Left renal cortex interstitium (tissue), 4 donors: ENCODE measurements at regions not wholly inside any gene's neighbourhood (a gene's known extent, or its start where the extent isn't known, plus 50 kb on each side); places are given as distances from the start of the nearest gene placed in this dataset.

Experiments
- DNase-seq, 4 donors: peaks; one replicate each; pipeline ENCODE4 v3.0.0-alpha.2; 2013; ENCODE audit warnings: low read depth in 4 of 4, low spot score in 2 of 4, missing footprints in 1 of 4

- DNase-seq, result no peak
Measured at GRCh38 chr11:15716550-15716949, 601.8 kb downstream of the INSC start.

GRCh38 chr11:15720460-15720859 lies 605.7 kb downstream of the INSC start:
- no peak for DNase-seq

- no peak for DNase-seq
Measured at GRCh38 chr11:15723966-15724365, 609.2 kb downstream of the INSC start.

- no peak for DNase-seq
Measured at GRCh38 chr11:15724601-15725000, 609.9 kb downstream of the INSC start.

- no peak for DNase-seq
Measured at GRCh38 chr11:15725246-15725645, 610.5 kb downstream of the INSC start.

GRCh38 chr11:15726221-15726746 lies 611.6 kb downstream of the INSC start:
- DNase-seq, result no peak

- DNase-seq, result no peak
Measured at GRCh38 chr11:15726893-15727519, 612.3 kb downstream of the INSC start.

GRCh38 chr11:15727520-15727914 lies 612.8 kb downstream of the INSC start:
- DNase-seq, result no peak

- no peak for DNase-seq
Measured at GRCh38 chr11:15728207-15728606, 613.5 kb downstream of the INSC start.

GRCh38 chr11:15730263-15730994 lies 615.7 kb downstream of the INSC start:
- DNase-seq, result no peak

GRCh38 chr11:15730995-15731385 lies 616.3 kb downstream of the INSC start:
- no peak for DNase-seq

- DNase-seq, result no peak
Measured at GRCh38 chr11:15735706-15736105, 620.6 kb downstream of the SOX6 start.

GRCh38 chr11:15737320-15737719 lies 619.0 kb downstream of the SOX6 start:
- DNase-seq, result no peak

GRCh38 chr11:15738931-15739330 lies 617.4 kb downstream of the SOX6 start:
- no peak for DNase-seq

- no peak for DNase-seq
Measured at GRCh38 chr11:15742626-15743519, 613.5 kb downstream of the SOX6 start.

- DNase-seq, result no peak
Measured at GRCh38 chr11:15744693-15745092, 611.7 kb downstream of the SOX6 start.

- DNase-seq, result no peak
Measured at GRCh38 chr11:15745266-15745665, 611.1 kb downstream of the SOX6 start.

- DNase-seq, result no peak
Measured at GRCh38 chr11:15747671-15748070, 608.7 kb downstream of the SOX6 start.

- no peak for DNase-seq
Measured at GRCh38 chr11:15748132-15748531, 608.2 kb downstream of the SOX6 start.

GRCh38 chr11:15748741-15749140 lies 607.6 kb downstream of the SOX6 start:
- DNase-seq, result no peak
